ENCODE measurements at regions not wholly inside any gene's neighbourhood (a gene's known extent, or its start where the extent isn't known, plus 50 kb on each side); places are given as distances from the start of the nearest gene placed in this dataset.

- Mint-ChIP-seq H3K36me3 (ENCODE audit: insufficient read depth in 1 of 3, low read depth in 3 of 3) (peaks cover 0 to 9% (median 5%) of the 10 kb centered on the region in 3 experiments; a peak in 3 of 7 replicates), H3K27ac (no peak overlapping the region), H3K4me3 (no peak overlapping the region), H3K27me3 (ENCODE audit: low read depth) (no peaks in the 10 kb centered on the region), H3K9me3 (peaks cover 12 to 17% of the 10 kb centered on the region in 2 experiments; a peak in 4 of 5 replicates), H3K4me1 (peaks cover 19 to 21% of the 10 kb centered on the region in 2 experiments)
- Histone ChIP-seq H3K27me3 (ENCODE audit: insufficient read depth, low read length) (no peaks in the 10 kb centered on the region), H2BK120ac (ENCODE audit: low read depth, low read length, poor library complexity, severe bottlenecking) (no peak overlapping the region), H3K14ac (ENCODE audit: insufficient read depth, low read length) (no peak overlapping the region), H4K91ac (ENCODE audit: insufficient read length, low read depth, low read length) (no peak overlapping the region), H3T11ph (ENCODE audit: low read length) (no peak overlapping the region), H3K56ac (ENCODE audit: insufficient read length, low read depth, low read length) (no peak overlapping the region), H3K79me1 (ENCODE audit: insufficient read depth, low read depth, low read length, poor library complexity, severe bottlenecking) (no peaks in the 10 kb centered on the region), H2AFZ (ENCODE audit: low read length) (no peak overlapping the region), H3K23me2 (ENCODE audit: insufficient read length, low read depth, low read length, poor library complexity, severe bottlenecking) (no peaks in the 10 kb centered on the region), H2BK15ac (ENCODE audit: low read depth, low read length) (no peak overlapping the region), H3K9me3 (ENCODE audit: control insufficient read depth, low read depth, low read length) (no peaks in the 10 kb centered on the region), H3K4me1 (ENCODE audit: insufficient read depth, low read length) (peaks cover 4% of the 10 kb centered on the region; the same call in 1 of the 2 replicates), H3K9ac (ENCODE audit: extremely low read depth, insufficient read length, low read length) (no peak overlapping the region), H4K5ac (ENCODE audit: insufficient read length, low read depth, low read length) (no peak overlapping the region), H3K27ac (ENCODE audit: insufficient read length, low read depth, low read length) (no peak overlapping the region), H3K18ac (ENCODE audit: insufficient read length, low read depth, low read length) (no peak overlapping the region), H4K8ac (replicated peaks; ENCODE audit: insufficient read length, low read depth, low read length) (no peak overlapping the region), H3K79me2 (ENCODE audit: insufficient read depth, low read length) (no peaks in the 10 kb centered on the region), H2AK5ac (ENCODE audit: insufficient read length, low read length) (no peak overlapping the region), H4K20me1 (ENCODE audit: control insufficient read depth, insufficient read depth, insufficient read length) (no peaks in the 10 kb centered on the region), H3K4ac (ENCODE audit: low read depth, low read length) (no peak overlapping the region), H3K23ac (ENCODE audit: insufficient read length, low read depth, low read length) (no peak overlapping the region), H2BK5ac (ENCODE audit: insufficient read length, low read length) (no peak overlapping the region), H2BK12ac (ENCODE audit: insufficient read length, low read depth, low read length) (no peak overlapping the region), H2BK20ac (ENCODE audit: low read depth, low read length, poor library complexity, severe bottlenecking) (no peak overlapping the region), H3K4me2 (ENCODE audit: insufficient read depth, insufficient read length, low read length) (no peak overlapping the region)
- no peak for TF ChIP-seq CTCF (conservative IDR thresholded peaks at IDR 0.05)
- DNase-seq: no peak
- WGBS (ENCODE audit: extremely low coverage, insufficient read length, low lambda C conversion rate): no CpG with 5 or more reads among the region's 2 CpGs
These were observed 141.5 kb downstream of the CAND1 start for GRCh38 chr12:67410667-67411067.
